ENCODE measurements at regions not wholly inside any gene's neighbourhood (a gene's known extent, or its start where the extent isn't known, plus 50 kb on each side); places are given as distances from the start of the nearest gene placed in this dataset.

DNA sequence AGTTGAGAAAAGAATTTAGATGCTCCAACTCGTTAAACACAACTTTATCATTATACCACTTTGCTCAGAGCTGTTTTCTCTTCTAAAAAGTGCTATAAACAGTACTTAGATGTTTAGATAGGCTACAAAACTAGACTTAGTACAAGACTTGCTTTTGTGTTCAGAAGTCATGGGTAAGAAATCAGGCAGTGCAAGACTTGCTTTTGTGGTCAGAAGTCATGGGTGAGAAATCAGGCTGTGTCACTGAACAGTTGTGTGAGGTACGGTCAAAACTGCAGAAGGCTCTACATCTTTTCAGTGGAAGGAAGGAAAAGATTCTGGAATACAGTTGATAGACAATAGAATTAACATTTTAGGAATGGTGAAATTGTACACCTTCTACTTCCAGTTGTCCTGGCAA, 239.7 kb downstream of the DNAJB9 start:
- Histone ChIP-seq H3K27ac (ENCODE audit: extremely low read depth, low read depth, low read length) (no peak overlapping the region), H3K36me3 (ENCODE audit: control insufficient read depth in 2 of 2, insufficient read depth in 1 of 2, low read length in 2 of 2) (no peaks in the 10 kb centered on the region), H3K9me3 (ENCODE audit: control insufficient read depth, insufficient read depth, low read depth, low read length) (no peaks in the 10 kb centered on the region), H3K4me3 (ENCODE audit: low read depth, low read length) (no peak overlapping the region), H3K4me1 (ENCODE audit: control insufficient read depth, insufficient read depth, low read length) (no peaks in the 10 kb centered on the region)
- TF ChIP-seq, protein P1, sequence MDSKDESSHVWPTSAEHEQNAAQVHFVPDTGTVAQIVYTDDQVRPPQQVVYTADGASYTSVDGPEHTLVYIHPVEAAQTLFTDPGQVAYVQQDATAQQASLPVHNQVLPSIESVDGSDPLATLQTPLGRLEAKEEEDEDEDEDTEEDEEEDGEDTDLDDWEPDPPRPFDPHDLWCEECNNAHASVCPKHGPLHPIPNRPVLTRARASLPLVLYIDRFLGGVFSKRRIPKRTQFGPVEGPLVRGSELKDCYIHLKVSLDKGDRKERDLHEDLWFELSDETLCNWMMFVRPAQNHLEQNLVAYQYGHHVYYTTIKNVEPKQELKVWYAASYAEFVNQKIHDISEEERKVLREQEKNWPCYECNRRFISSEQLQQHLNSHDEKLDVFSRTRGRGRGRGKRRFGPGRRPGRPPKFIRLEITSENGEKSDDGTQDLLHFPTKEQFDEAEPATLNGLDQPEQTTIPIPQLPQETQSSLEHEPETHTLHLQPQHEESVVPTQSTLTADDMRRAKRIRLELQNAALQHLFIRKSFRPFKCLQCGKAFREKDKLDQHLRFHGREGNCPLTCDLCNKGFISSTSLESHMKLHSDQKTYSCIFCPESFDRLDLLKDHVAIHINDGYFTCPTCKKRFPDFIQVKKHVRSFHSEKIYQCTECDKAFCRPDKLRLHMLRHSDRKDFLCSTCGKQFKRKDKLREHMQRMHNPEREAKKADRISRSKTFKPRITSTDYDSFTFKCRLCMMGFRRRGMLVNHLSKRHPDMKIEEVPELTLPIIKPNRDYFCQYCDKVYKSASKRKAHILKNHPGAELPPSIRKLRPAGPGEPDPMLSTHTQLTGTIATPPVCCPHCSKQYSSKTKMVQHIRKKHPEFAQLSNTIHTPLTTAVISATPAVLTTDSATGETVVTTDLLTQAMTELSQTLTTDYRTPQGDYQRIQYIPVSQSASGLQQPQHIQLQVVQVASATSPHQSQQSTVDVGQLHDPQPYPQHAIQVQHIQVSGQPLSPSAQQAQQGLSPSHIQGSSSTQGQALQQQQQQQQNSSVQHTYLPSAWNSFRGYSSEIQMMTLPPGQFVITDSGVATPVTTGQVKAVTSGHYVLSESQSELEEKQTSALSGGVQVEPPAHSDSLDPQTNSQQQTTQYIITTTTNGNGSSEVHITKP (tag by site-specific recombination; IDR thresholded peaks at IDR 0.05), result no peak
- TF ChIP-seq ZNF561 (tag by site-specific recombination; IDR thresholded peaks at IDR 0.05; ENCODE audit: borderline replicate concordance) (no peak), ZBTB20 (tag by site-specific recombination; IDR thresholded peaks at IDR 0.05) (no peak), HOXD13 (CRISPR knock-in tag; IDR thresholded peaks at IDR 0.05; ENCODE audit: borderline replicate concordance) (no peak), ZNF10 (tag by site-specific recombination; IDR thresholded peaks at IDR 0.05) (no peak), ZNF19 (tag by site-specific recombination; IDR thresholded peaks at IDR 0.05; ENCODE audit: low read depth) (no peak), MEIS1 (CRISPR knock-in tag; IDR thresholded peaks at IDR 0.05; ENCODE audit: borderline replicate concordance) (no peak), KLF1 (tag by site-specific recombination; IDR thresholded peaks at IDR 0.05) (no peak), ZIC2 (tag by site-specific recombination; IDR thresholded peaks at IDR 0.05) (no peak), ZNF600 (tag by site-specific recombination; IDR thresholded peaks at IDR 0.05) (no peak), SP2 (tag by site-specific recombination; IDR thresholded peaks at IDR 0.05) (no peak), ZNF274 (IDR thresholded peaks at IDR 0.05; ENCODE audit: low read length) (no peak), ZNF274 (tag by site-specific recombination; IDR thresholded peaks at IDR 0.05; ENCODE audit: borderline replicate concordance) (no peak), ZNF626 (tag by site-specific recombination; IDR thresholded peaks at IDR 0.05) (no peak)
- TF ChIP-seq, protein P2, sequence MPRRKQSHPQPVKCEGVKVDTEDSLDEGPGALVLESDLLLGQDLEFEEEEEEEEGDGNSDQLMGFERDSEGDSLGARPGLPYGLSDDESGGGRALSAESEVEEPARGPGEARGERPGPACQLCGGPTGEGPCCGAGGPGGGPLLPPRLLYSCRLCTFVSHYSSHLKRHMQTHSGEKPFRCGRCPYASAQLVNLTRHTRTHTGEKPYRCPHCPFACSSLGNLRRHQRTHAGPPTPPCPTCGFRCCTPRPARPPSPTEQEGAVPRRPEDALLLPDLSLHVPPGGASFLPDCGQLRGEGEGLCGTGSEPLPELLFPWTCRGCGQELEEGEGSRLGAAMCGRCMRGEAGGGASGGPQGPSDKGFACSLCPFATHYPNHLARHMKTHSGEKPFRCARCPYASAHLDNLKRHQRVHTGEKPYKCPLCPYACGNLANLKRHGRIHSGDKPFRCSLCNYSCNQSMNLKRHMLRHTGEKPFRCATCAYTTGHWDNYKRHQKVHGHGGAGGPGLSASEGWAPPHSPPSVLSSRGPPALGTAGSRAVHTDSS (tag by site-specific recombination; IDR thresholded peaks at IDR 0.05), result no peak
- TF ChIP-seq, protein P3, sequence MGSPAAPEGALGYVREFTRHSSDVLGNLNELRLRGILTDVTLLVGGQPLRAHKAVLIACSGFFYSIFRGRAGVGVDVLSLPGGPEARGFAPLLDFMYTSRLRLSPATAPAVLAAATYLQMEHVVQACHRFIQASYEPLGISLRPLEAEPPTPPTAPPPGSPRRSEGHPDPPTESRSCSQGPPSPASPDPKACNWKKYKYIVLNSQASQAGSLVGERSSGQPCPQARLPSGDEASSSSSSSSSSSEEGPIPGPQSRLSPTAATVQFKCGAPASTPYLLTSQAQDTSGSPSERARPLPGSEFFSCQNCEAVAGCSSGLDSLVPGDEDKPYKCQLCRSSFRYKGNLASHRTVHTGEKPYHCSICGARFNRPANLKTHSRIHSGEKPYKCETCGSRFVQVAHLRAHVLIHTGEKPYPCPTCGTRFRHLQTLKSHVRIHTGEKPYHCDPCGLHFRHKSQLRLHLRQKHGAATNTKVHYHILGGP (tag by site-specific recombination; IDR thresholded peaks at IDR 0.05), result no peak
- CTCF ChIA-PET, result no interaction called here
- POLR2A ChIA-PET, result no interaction called here

DNA sequence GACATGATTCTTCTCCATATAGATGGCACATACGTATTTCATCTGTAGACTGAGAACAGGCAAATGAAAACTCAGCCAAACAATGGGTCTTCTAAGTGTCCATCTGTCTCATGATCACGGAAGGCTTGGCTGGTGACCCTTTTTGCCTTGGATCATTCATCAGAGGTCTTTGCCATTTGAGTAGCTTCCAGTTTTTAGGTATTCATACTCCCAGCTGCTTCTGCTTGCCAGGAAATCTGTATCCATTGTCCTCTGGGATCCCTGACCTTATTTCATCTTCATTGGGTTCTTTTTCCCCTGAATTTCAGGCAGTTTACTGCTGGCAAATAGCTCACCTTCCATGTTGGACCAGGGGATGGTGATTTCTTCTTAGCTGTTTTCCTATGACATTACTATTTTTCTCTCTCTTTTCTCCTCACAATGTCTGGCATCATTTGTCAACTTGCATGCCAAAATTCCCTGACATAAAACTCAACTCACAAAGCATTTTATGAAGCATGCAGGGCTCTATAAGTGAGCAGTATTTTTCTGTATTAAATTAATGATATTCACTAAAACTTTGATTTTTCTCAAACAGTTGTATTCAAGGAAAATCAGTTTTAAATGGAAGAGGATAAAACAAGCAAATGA, 241.2 kb downstream of the DNAJB9 start:
- no peak for TF ChIP-seq ZNF701 (tag by site-specific recombination; IDR thresholded peaks at IDR 0.05)
- TF ChIP-seq ZNF292 (tag by site-specific recombination; IDR thresholded peaks at IDR 0.05; ENCODE audit: borderline replicate concordance, low read depth), result no peak
- no peak for TF ChIP-seq ZBTB17 (tag by site-specific recombination; IDR thresholded peaks at IDR 0.05)
- no peak for TF ChIP-seq KLF16 (tag by site-specific recombination; IDR thresholded peaks at IDR 0.05)
- no peak for TF ChIP-seq ZNF624 (tag by site-specific recombination; IDR thresholded peaks at IDR 0.05)
- no peak for TF ChIP-seq SP2 (tag by site-specific recombination; IDR thresholded peaks at IDR 0.05)
- no peak for TF ChIP-seq ZNF354C (tag by site-specific recombination; IDR thresholded peaks at IDR 0.05; ENCODE audit: borderline replicate concordance, low read depth)
- no peak for TF ChIP-seq ZNF112 (tag by site-specific recombination; IDR thresholded peaks at IDR 0.05)
- H3K4me3 ChIP-seq (ENCODE audit: low read depth, low read length), result no peak overlapping the region
- CTCF ChIA-PET, result no interaction called here
- no peaks in the 10 kb centered on the region for H3K4me1 ChIP-seq (ENCODE audit: control insufficient read depth, insufficient read depth, low read length)
- H3K36me3 ChIP-seq (ENCODE audit: control insufficient read depth in 2 of 2, insufficient read depth in 1 of 2, low read length in 2 of 2), result no peaks in the 10 kb centered on the region
- POLR2A ChIA-PET, result no interaction called here
- no peaks in the 10 kb centered on the region for H3K9me3 ChIP-seq (ENCODE audit: control insufficient read depth, insufficient read depth, low read depth, low read length)
- H3K27ac ChIP-seq (ENCODE audit: extremely low read depth, low read depth, low read length), result no peak overlapping the region
